ENCODE measurements at regions not wholly inside any gene's neighbourhood (a gene's known extent, or its start where the extent isn't known, plus 50 kb on each side); places are given as distances from the start of the nearest gene placed in this dataset.
"Not testable (repeated sequence)": the region's sequence is repeated elsewhere in the genome, so short reads cannot be mapped to it uniquely, and the experiment has no call there.

GRCh38 chr5:110879675-110880074 lies 140.9 kb downstream of the SLC25A46 start:
- Histone ChIP-seq H3K4me2 (ENCODE audit: low read length) (no peak overlapping the region), H2AFZ (ENCODE audit: low read length) (no peak overlapping the region), H3K9ac (ENCODE audit: low read length) (no peak overlapping the region), H3K36me3 (ENCODE audit: insufficient read depth, low read length) (no peaks in the 10 kb centered on the region), H3K9me2 (ENCODE audit: low read depth, low read length) (no peaks in the 10 kb centered on the region), H3K27ac (ENCODE audit: low read depth, low read length, poor library complexity, severe bottlenecking) (no peak overlapping the region), H3K27me3 (ENCODE audit: insufficient read depth, low read length) (no peaks in the 10 kb centered on the region), H3F3A (ENCODE audit: insufficient read depth, low read length) (no peaks in the 10 kb centered on the region), H3K4me3 (ENCODE audit: low read depth, low read length, poor library complexity, severe bottlenecking) (no peak overlapping the region), H4K20me1 (ENCODE audit: insufficient read depth, low read length) (no peaks in the 10 kb centered on the region), H3K79me2 (ENCODE audit: insufficient read depth, low read length) (no peaks in the 10 kb centered on the region), H3K9me3 (ENCODE audit: low read length) (no peaks in the 10 kb centered on the region), H3K4me1 (ENCODE audit: insufficient read depth, low read length, severe bottlenecking) (no peaks in the 10 kb centered on the region)
- no peak for TF ChIP-seq EZH2 (IDR thresholded peaks at IDR 0.05; ENCODE audit: borderline replicate concordance, low read length)
- TF ChIP-seq, protein P1, sequence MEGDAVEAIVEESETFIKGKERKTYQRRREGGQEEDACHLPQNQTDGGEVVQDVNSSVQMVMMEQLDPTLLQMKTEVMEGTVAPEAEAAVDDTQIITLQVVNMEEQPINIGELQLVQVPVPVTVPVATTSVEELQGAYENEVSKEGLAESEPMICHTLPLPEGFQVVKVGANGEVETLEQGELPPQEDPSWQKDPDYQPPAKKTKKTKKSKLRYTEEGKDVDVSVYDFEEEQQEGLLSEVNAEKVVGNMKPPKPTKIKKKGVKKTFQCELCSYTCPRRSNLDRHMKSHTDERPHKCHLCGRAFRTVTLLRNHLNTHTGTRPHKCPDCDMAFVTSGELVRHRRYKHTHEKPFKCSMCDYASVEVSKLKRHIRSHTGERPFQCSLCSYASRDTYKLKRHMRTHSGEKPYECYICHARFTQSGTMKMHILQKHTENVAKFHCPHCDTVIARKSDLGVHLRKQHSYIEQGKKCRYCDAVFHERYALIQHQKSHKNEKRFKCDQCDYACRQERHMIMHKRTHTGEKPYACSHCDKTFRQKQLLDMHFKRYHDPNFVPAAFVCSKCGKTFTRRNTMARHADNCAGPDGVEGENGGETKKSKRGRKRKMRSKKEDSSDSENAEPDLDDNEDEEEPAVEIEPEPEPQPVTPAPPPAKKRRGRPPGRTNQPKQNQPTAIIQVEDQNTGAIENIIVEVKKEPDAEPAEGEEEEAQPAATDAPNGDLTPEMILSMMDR (IDR thresholded peaks at IDR 0.05; ENCODE audit: low read length): no peak

DNA sequence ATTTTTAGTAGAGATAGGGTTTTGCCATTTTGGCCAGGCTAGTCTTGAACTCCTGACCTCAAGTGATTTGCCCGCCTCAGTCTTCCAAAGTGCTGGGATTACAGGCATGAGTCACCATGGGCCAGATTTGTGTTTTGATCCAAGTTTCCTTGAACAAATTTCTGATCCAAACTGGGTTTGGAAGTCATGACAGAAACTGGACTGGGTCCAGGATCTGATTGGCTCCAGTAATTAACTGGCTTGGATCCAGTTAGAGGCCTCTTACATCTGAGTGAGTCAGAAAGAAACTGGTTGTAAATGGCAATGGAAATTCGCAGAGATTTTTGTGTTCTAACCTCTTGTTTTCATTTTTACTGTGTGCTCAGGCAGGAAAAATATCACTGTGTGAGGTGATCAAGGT lies 141.6 kb downstream of the SLC25A46 start:
- Histone ChIP-seq H3F3A (ENCODE audit: insufficient read depth, low read length) (no peaks in the 10 kb centered on the region), H3K9me3 (ENCODE audit: low read length) (no peaks in the 10 kb centered on the region), H3K79me2 (ENCODE audit: insufficient read depth, low read length) (no peaks in the 10 kb centered on the region), H3K27ac (ENCODE audit: low read depth, low read length, poor library complexity, severe bottlenecking) (no peak overlapping the region), H3K4me2 (ENCODE audit: low read length) (no peak overlapping the region), H2AFZ (ENCODE audit: low read length) (no peak overlapping the region), H3K27me3 (ENCODE audit: insufficient read depth, low read length) (no peaks in the 10 kb centered on the region), H3K9me2 (ENCODE audit: low read depth, low read length) (no peaks in the 10 kb centered on the region), H3K36me3 (ENCODE audit: insufficient read depth, low read length) (no peaks in the 10 kb centered on the region), H3K4me1 (ENCODE audit: insufficient read depth, low read length, severe bottlenecking) (no peaks in the 10 kb centered on the region), H3K4me3 (ENCODE audit: low read depth, low read length, poor library complexity, severe bottlenecking) (no peak overlapping the region), H3K9ac (ENCODE audit: low read length) (no peak overlapping the region), H4K20me1 (ENCODE audit: insufficient read depth, low read length) (no peaks in the 10 kb centered on the region)
- TF ChIP-seq, protein P1 (IDR thresholded peaks at IDR 0.05; ENCODE audit: low read length): no peak
- no peak for TF ChIP-seq EZH2 (IDR thresholded peaks at IDR 0.05; ENCODE audit: borderline replicate concordance, low read length)

DNA sequence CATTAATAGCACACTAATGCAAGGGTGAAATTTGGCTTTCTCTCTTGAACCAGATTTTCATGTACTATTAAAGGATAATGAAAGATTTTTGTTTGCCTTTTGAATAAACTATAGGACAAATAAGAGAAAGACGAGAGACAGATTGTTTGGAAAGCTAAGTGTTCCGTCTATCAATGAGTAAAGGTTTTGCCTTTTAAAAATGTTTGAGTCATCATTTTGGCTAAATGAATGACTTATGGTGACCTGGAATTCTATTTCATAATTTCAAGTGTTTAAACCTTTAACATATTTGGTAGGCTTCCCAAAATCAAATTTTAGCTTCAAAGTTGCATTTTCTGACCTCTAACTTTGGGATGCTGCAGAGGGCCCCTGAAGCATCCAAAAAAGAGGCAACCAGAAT lies 145.2 kb downstream of the SLC25A46 start:
- Histone ChIP-seq H3K4me2 (ENCODE audit: low read length) (no peak overlapping the region), H3K36me3 (ENCODE audit: insufficient read depth, low read length) (no peaks in the 10 kb centered on the region), H3F3A (ENCODE audit: insufficient read depth, low read length) (no peaks in the 10 kb centered on the region), H4K20me1 (ENCODE audit: insufficient read depth, low read length) (no peaks in the 10 kb centered on the region), H3K27ac (ENCODE audit: low read depth, low read length, poor library complexity, severe bottlenecking) (no peak overlapping the region), H3K4me1 (ENCODE audit: insufficient read depth, low read length, severe bottlenecking) (no peaks in the 10 kb centered on the region), H3K9me2 (ENCODE audit: low read depth, low read length) (no peaks in the 10 kb centered on the region), H2AFZ (ENCODE audit: low read length) (no peak overlapping the region), H3K9me3 (ENCODE audit: low read length) (no peaks in the 10 kb centered on the region), H3K27me3 (ENCODE audit: insufficient read depth, low read length) (no peaks in the 10 kb centered on the region), H3K79me2 (ENCODE audit: insufficient read depth, low read length) (no peaks in the 10 kb centered on the region), H3K4me3 (ENCODE audit: low read depth, low read length, poor library complexity, severe bottlenecking) (no peak overlapping the region), H3K9ac (ENCODE audit: low read length) (no peak overlapping the region)
- TF ChIP-seq, protein P1 (IDR thresholded peaks at IDR 0.05; ENCODE audit: low read length): no peak
- TF ChIP-seq EZH2 (IDR thresholded peaks at IDR 0.05; ENCODE audit: borderline replicate concordance, low read length): no peak

DNA sequence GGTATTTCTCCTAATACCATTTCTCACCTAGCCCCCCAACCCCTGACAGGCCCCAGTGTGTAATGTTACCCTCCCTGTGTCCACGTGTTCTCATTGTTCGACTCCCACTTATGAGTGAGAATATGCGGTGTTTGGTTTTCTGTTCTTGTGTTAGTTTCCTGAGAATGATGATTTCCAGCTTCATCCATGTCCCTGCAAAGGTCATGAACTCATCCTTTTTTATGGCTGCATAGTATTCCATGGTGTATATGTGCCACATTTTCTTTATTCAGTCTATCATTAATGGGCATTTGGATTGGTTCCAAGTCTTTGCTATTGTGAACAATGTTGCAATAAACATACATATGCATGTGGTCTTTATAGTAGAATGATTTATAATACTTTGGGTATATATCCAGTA lies 148.4 kb downstream of the SLC25A46 start:
- not testable (repeated sequence) for H3K9me3 ChIP-seq (ENCODE audit: low read length); H3K27me3 ChIP-seq (ENCODE audit: insufficient read depth, low read length)

GRCh38 chr5:110893854-110894483 lies 155.2 kb downstream of the SLC25A46 start:
- not testable (repeated sequence) for H3K4me2 ChIP-seq (ENCODE audit: low read length); H3K9me2 ChIP-seq (ENCODE audit: low read depth, low read length); H3K4me3 ChIP-seq (ENCODE audit: low read depth, low read length, poor library complexity, severe bottlenecking); H3K4me1 ChIP-seq (ENCODE audit: insufficient read depth, low read length, severe bottlenecking); H3K36me3 ChIP-seq (ENCODE audit: insufficient read depth, low read length); H3K79me2 ChIP-seq (ENCODE audit: insufficient read depth, low read length); H3K9ac ChIP-seq (ENCODE audit: low read length); H3K9me3 ChIP-seq (ENCODE audit: low read length); H3K27ac ChIP-seq (ENCODE audit: low read depth, low read length, poor library complexity, severe bottlenecking); H4K20me1 ChIP-seq (ENCODE audit: insufficient read depth, low read length); H3F3A ChIP-seq (ENCODE audit: insufficient read depth, low read length); H2AFZ ChIP-seq (ENCODE audit: low read length); H3K27me3 ChIP-seq (ENCODE audit: insufficient read depth, low read length)

More for the DNA sequence above, 148.4 kb downstream of the SLC25A46 start:
- not testable (repeated sequence) for H3K4me1 ChIP-seq (ENCODE audit: insufficient read depth, low read length, severe bottlenecking); H3F3A ChIP-seq (ENCODE audit: insufficient read depth, low read length); H3K27ac ChIP-seq (ENCODE audit: low read depth, low read length, poor library complexity, severe bottlenecking); H3K4me3 ChIP-seq (ENCODE audit: low read depth, low read length, poor library complexity, severe bottlenecking); H4K20me1 ChIP-seq (ENCODE audit: insufficient read depth, low read length); H3K9me2 ChIP-seq (ENCODE audit: low read depth, low read length); H3K36me3 ChIP-seq (ENCODE audit: insufficient read depth, low read length); H2AFZ ChIP-seq (ENCODE audit: low read length); H3K9ac ChIP-seq (ENCODE audit: low read length); H3K79me2 ChIP-seq (ENCODE audit: insufficient read depth, low read length); H3K4me2 ChIP-seq (ENCODE audit: low read length)
